ENCODE measurements at regions not wholly inside any gene's neighbourhood (a gene's known extent, or its start where the extent isn't known, plus 50 kb on each side); places are given as distances from the start of the nearest gene placed in this dataset.

DNA sequence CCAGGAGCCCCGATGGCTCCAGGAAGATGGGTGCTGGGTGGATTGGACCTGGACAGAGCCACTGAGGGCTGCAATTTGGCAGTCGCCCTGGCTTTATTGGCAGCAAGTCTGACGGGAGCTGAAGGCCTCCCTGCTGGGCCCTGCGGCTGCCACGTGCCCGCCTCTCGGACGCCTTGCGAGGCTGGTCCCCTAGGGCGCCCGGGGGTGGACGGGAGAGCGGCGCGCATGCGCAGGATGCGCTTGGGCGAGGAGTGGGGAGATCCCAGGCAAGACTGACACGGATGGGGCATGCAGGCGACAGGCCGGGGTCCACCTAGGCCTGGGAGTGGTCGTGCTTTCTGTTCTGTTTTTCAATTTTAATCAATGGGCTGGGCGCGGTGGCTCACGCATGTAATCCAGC, 150.0 kb downstream of the ADAMTS15 start:
- Histone ChIP-seq H2BK120ac (ENCODE audit: low read depth, low read length, poor library complexity, severe bottlenecking) (no peak overlapping the region), H2BK15ac (ENCODE audit: low read depth, low read length) (no peak overlapping the region), H3K23ac (ENCODE audit: insufficient read length, low read depth, low read length) (no peak overlapping the region), H3K9me3 (ENCODE audit: control insufficient read depth, low read depth, low read length) (no peaks in the 10 kb centered on the region), H3K23me2 (ENCODE audit: insufficient read length, low read depth, low read length, poor library complexity, severe bottlenecking) (no peaks in the 10 kb centered on the region), H2BK12ac (ENCODE audit: insufficient read length, low read depth, low read length) (no peak overlapping the region), H3K4ac (ENCODE audit: low read depth, low read length) (no peak overlapping the region), H2AK5ac (ENCODE audit: insufficient read length, low read length) (no peak overlapping the region), H2BK5ac (ENCODE audit: insufficient read length, low read length) (no peak overlapping the region), H3K27me3 (ENCODE audit: insufficient read depth, low read length) (no peaks in the 10 kb centered on the region), H3K4me2 (ENCODE audit: insufficient read depth, insufficient read length, low read length) (no peak overlapping the region), H4K91ac (ENCODE audit: insufficient read length, low read depth, low read length) (no peak overlapping the region), H3K9ac (ENCODE audit: extremely low read depth, insufficient read length, low read length) (no peak overlapping the region), H3K14ac (ENCODE audit: insufficient read depth, low read length) (no peak overlapping the region; the same call in 1 of the 2 replicates), H4K5ac (ENCODE audit: insufficient read length, low read depth, low read length) (no peak overlapping the region), H2AFZ (ENCODE audit: low read length) (no peak overlapping the region), H4K8ac (replicated peaks; ENCODE audit: insufficient read length, low read depth, low read length) (no peak overlapping the region), H4K20me1 (ENCODE audit: control insufficient read depth, insufficient read depth, insufficient read length) (no peaks in the 10 kb centered on the region), H3K27ac (ENCODE audit: insufficient read length, low read depth, low read length) (no peak overlapping the region), H3K56ac (ENCODE audit: insufficient read length, low read depth, low read length) (no peak overlapping the region), H3K4me1 (ENCODE audit: insufficient read depth, low read length) (peaks cover 14% of the 10 kb centered on the region; the same call in 1 of the 2 replicates), H3K18ac (ENCODE audit: insufficient read length, low read depth, low read length) (no peak overlapping the region), H3K79me2 (ENCODE audit: insufficient read depth, low read length) (no peaks in the 10 kb centered on the region), H3K79me1 (ENCODE audit: insufficient read depth, low read depth, low read length, poor library complexity, severe bottlenecking) (no peaks in the 10 kb centered on the region), H3T11ph (ENCODE audit: low read length) (no peak overlapping the region), H2BK20ac (ENCODE audit: low read depth, low read length, poor library complexity, severe bottlenecking) (no peak overlapping the region)
- no peak overlapping the region for H3K27ac Mint-ChIP-seq
- TF ChIP-seq, protein P1, sequence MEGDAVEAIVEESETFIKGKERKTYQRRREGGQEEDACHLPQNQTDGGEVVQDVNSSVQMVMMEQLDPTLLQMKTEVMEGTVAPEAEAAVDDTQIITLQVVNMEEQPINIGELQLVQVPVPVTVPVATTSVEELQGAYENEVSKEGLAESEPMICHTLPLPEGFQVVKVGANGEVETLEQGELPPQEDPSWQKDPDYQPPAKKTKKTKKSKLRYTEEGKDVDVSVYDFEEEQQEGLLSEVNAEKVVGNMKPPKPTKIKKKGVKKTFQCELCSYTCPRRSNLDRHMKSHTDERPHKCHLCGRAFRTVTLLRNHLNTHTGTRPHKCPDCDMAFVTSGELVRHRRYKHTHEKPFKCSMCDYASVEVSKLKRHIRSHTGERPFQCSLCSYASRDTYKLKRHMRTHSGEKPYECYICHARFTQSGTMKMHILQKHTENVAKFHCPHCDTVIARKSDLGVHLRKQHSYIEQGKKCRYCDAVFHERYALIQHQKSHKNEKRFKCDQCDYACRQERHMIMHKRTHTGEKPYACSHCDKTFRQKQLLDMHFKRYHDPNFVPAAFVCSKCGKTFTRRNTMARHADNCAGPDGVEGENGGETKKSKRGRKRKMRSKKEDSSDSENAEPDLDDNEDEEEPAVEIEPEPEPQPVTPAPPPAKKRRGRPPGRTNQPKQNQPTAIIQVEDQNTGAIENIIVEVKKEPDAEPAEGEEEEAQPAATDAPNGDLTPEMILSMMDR (conservative IDR thresholded peaks at IDR 0.05) = no peak
- H3K4me3 Mint-ChIP-seq = no peak overlapping the region
- DNase-seq = no peak
- H3K27me3 Mint-ChIP-seq (ENCODE audit: low read depth) = no peaks in the 10 kb centered on the region
- WGBS (ENCODE audit: extremely low coverage, insufficient read length, low lambda C conversion rate) = no CpG with 5 or more reads among the region's 25 CpGs
- H3K9me3 Mint-ChIP-seq = peaks cover 0 to 5% of the 10 kb centered on the region in 2 experiments; a peak in 2 of 5 replicates
- H3K36me3 Mint-ChIP-seq (ENCODE audit: insufficient read depth in 1 of 3, low read depth in 3 of 3) = peaks cover 0 to 3% (median 0%) of the 10 kb centered on the region in 3 experiments; a peak in 2 of 7 replicates
- H3K4me1 Mint-ChIP-seq = peaks cover 26 to 28% of the 10 kb centered on the region in 2 experiments

All from H9 (cell line).